ENCODE measurements at regions not wholly inside any gene's neighbourhood (a gene's known extent, or its start where the extent isn't known, plus 50 kb on each side); places are given as distances from the start of the nearest gene placed in this dataset.

- TF ChIP-seq, protein P1, sequence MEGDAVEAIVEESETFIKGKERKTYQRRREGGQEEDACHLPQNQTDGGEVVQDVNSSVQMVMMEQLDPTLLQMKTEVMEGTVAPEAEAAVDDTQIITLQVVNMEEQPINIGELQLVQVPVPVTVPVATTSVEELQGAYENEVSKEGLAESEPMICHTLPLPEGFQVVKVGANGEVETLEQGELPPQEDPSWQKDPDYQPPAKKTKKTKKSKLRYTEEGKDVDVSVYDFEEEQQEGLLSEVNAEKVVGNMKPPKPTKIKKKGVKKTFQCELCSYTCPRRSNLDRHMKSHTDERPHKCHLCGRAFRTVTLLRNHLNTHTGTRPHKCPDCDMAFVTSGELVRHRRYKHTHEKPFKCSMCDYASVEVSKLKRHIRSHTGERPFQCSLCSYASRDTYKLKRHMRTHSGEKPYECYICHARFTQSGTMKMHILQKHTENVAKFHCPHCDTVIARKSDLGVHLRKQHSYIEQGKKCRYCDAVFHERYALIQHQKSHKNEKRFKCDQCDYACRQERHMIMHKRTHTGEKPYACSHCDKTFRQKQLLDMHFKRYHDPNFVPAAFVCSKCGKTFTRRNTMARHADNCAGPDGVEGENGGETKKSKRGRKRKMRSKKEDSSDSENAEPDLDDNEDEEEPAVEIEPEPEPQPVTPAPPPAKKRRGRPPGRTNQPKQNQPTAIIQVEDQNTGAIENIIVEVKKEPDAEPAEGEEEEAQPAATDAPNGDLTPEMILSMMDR (IDR thresholded peaks at IDR 0.05; ENCODE audit: low read length) = no peak
- no peak for TF ChIP-seq EZH2 (IDR thresholded peaks at IDR 0.05; ENCODE audit: borderline replicate concordance, low read length)
Measured at GRCh38 chr2:156944871-156945270, 312.6 kb upstream of the GALNT5 start.

Data from OCI-LY1 (cell line).